GM12873 (cell line): ENCODE measurements at regions not wholly inside any gene's neighbourhood (a gene's known extent, or its start where the extent isn't known, plus 50 kb on each side); places are given as distances from the start of the nearest gene placed in this dataset.

Experiments used
- CTCF ChIP-seq: IDR thresholded peaks from 2 replicates; pipeline ENCODE4 v1.5.1; 2012; ENCODE audit warnings: low read depth, mild to moderate bottlenecking, moderate library complexity, low read length, control low read depth; ENCODE audit not compliant: insufficient read depth; ENCODE audit errors: missing control alignments

GRCh38 chr4:127559981-127560380 lies 72.8 kb upstream of the INTU start:
- no peak for TF ChIP-seq CTCF

- no peak for TF ChIP-seq CTCF
Measured at GRCh38 chr4:127560755-127561154, 72.0 kb upstream of the INTU start.

- no peak for TF ChIP-seq CTCF
Measured at GRCh38 chr4:127574643-127575042, 58.1 kb upstream of the INTU start.

- no peak for TF ChIP-seq CTCF
Measured at GRCh38 chr4:127575888-127576287, 56.9 kb upstream of the INTU start.

GRCh38 chr4:127578491-127578890 lies 54.3 kb upstream of the INTU start:
- TF ChIP-seq CTCF, result no peak

GRCh38 chr4:127578967-127579366 lies 53.8 kb upstream of the INTU start:
- TF ChIP-seq CTCF, result no peak

- no peak for TF ChIP-seq CTCF
Measured at GRCh38 chr4:127579821-127580220, 52.9 kb upstream of the INTU start.
